GM18505 (cell line): ENCODE measurements at regions not wholly inside any gene's neighbourhood (a gene's known extent, or its start where the extent isn't known, plus 50 kb on each side); places are given as distances from the start of the nearest gene placed in this dataset.

Experiments
- ATAC-seq: cut with Tn5 transposase; IDR thresholded peaks from one replicate; pipeline ENCODE4 v1.9.1; 2021; ENCODE audit not compliant: unreplicated experiment
- POLR2A ChIP-seq: IDR thresholded peaks from 4 replicates; pipeline ENCODE4 v1.6.1; 2011; ENCODE audit warnings: borderline replicate concordance; ENCODE audit not compliant: insufficient read depth, insufficient read length; ENCODE audit errors: extremely low read depth

DNA sequence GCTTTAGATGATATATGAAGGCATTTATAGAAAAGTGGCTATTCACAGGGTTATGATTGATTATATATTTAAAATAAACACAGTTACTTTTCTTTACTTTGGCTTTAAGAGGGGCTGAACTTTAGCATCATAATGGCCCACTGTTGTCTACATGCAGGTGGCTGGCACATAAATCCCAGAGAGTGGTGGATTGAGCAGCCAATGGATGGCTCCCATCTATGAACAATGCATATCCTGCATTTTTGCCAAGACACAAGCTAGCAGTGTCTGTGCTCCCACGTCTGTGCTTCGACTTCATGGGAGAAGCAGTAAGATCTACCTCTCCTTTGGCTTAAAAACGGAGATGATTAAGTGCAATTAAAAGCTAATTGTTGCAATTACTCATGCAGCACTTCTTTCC, 373.2 kb upstream of the CDH11 start:
- no peak for TF ChIP-seq POLR2A
- ATAC-seq, result no peak

- no peak for TF ChIP-seq POLR2A
- ATAC-seq, result no peak
Observed at GRCh38 chr16:65494609-65495008, 372.7 kb upstream of the CDH11 start.

DNA sequence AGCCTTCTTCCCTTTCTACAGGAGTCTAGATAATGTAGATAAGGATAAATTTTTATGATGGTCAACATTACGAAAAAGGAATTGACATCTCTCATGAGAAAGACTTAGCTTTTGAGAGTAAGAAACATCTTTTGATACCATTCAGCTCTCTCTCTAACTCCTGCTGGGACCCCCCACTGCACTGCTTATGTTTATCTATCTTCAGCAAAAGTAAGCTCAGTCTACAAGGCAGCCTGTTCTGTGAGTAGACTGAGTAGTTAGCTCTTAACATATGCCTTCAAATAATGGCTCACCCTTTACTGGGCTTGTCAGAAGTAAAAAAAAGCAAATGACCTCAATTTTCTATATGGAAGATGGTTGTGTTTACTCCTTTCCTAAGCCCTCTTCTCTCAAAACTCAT, 372.2 kb upstream of the CDH11 start:
- ATAC-seq, result no peak
- no peak for TF ChIP-seq POLR2A

- no peak for ATAC-seq
- TF ChIP-seq POLR2A, result no peak
Observed at GRCh38 chr16:65490286-65490685, 368.4 kb upstream of the CDH11 start.

DNA sequence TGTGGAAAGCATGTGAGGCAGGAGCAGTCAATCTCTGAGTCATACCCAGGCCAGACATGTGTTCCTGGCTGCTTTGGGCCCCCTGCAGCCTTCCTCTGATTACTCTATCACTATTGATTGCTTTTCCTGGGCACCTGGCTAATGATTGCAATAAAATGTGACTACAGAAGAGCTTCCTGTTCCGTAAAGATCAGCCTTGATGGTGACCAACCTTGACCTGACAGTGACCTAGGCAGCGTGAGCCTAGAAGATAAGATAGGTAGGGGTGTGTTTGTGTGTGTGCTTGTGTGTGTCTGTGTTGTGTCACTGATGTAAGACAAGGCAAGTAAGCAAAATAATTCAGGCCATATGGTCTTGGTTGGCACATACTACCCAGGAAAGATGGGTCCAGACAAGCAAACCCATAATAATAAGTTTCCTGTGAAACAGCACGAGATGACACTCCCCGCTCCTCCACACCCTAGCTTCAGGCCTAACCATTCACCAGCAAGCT, 367.7 kb upstream of the CDH11 start:
- no peak for ATAC-seq
- TF ChIP-seq POLR2A, result no peak

GRCh38 chr16:65487231-65487630, 365.4 kb upstream of the CDH11 start:
- ATAC-seq, result no peak
- no peak for TF ChIP-seq POLR2A

- TF ChIP-seq POLR2A, result no peak
- no peak for ATAC-seq
Observed at GRCh38 chr16:65481956-65482355, 360.1 kb upstream of the CDH11 start.

GRCh38 chr16:65480281-65481091, 358.6 kb upstream of the CDH11 start:
- no peak for ATAC-seq
- TF ChIP-seq POLR2A, result no peak

DNA sequence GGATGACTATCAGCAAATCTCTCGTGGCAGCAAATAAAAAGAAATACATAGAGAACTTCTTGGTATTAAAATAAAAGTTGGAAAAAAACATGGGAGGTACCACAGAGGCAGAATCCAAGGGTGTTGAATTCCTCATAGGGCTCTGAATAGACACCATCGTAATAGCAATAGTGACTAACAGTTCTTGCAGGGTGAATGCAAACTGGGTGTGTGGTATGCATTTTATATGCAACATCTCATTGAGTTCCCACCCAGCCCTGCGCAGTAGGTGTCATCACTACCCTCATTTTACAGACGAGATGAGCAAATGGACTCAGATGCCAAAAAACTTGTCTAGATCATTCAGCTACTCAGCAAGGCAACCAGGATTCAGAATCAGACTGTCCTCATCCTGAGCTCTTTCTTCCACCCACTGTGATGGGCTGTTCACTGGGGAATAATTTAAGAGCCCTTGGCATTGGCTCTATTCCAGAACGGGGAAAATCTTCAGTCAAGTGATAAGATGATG, 354.6 kb upstream of the CDH11 start:
- ATAC-seq, result no peak
- no peak for TF ChIP-seq POLR2A

DNA sequence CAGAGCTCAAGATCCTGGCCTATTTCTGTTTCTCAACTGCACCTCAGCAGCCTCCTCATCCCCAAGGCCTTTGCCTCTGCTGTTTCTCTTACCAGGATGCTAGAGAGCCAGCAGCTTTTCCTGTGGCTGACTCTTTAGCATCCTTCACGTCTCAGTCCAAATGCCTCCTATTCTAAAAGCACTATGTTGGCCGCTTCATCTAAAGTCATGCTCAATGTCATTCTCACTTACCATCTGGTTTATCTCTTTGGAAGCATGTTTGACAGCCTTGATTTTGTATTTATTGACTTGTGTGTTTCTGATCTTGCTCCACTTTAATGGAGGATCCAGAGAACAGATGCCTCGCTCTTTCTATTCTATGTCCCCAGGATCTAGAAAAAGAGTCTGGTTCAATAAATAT, 351.8 kb upstream of the CDH11 start:
- no peak for ATAC-seq
- no peak for TF ChIP-seq POLR2A

- no peak for ATAC-seq
- TF ChIP-seq POLR2A, result no peak
Observed at GRCh38 chr16:65469116-65469515, 347.3 kb upstream of the CDH11 start.

GRCh38 chr16:65468133-65468532, 346.3 kb upstream of the CDH11 start:
- no peak for TF ChIP-seq POLR2A
- no peak for ATAC-seq

DNA sequence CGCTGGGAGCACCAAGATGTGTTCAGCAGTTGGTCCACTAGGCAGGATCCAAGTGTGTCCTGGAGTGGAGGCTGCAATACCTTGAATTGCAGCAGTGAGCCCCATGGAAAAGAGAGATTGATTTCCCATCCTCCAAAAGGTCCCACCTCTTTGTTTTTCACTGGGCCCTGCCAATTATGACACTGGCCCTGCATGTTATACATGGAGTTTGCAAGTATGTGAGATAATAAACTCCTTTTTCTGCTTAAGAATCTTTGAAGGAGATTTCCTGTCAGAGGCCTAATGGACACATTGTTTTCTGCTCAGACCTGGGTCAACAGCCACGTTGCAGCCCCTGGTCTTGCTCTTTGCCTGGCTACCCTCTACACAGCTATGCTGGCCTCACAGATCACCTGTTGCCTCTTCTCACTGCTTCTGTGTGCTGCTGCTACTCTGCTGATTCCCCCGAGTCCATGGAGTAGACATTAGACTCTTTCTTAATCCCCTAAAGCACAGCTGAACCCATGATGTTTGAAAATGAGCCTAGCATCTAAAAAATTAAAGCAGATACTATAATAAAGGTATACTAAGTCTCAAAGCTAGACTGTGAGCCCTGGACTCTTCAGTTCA, 341.9 kb upstream of the CDH11 start:
- no peak for TF ChIP-seq POLR2A
- ATAC-seq, result no peak

- ATAC-seq, result no peak
- no peak for TF ChIP-seq POLR2A
Observed at GRCh38 chr16:65457084-65457483, 335.2 kb upstream of the CDH11 start.

DNA sequence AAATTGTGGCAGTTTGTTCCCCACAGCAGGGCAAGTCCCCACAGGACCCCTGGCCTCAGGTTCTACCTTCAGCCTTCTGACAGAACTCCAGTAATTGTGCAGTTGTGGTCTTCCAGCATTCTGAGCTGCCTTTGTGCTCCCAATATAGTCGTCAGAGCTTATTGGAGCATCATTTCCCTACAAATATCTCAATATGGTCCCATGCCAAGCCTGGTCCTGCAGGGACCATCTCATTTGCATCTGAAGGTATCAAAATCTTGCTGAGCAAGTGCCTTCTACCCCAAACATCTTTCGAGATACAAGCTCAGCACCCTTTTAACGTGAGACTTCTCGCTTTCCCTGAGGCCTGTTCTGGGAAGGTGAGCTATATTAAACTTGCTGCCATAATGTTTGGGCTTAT, 333.9 kb upstream of the CDH11 start:
- no peak for ATAC-seq
- no peak for TF ChIP-seq POLR2A

- ATAC-seq, result no peak
- TF ChIP-seq POLR2A, result no peak
Observed at GRCh38 chr16:65453646-65454045, 331.8 kb upstream of the CDH11 start.
